Left ventricle myocardium inferior (tissue), 1 donor: ENCODE measurements at regions not wholly inside any gene's neighbourhood (a gene's known extent, or its start where the extent isn't known, plus 50 kb on each side); places are given as distances from the start of the nearest gene placed in this dataset.

Experiments used
- DNase-seq: peaks from one replicate; pipeline ENCODE4 v3.0.0-alpha.2; 2020
- H3K27ac ChIP-seq: fragments of 200-600 bp; replicated peaks from 2 replicates; pipeline ENCODE4 v1.8.0; 2021
- H3K27me3 ChIP-seq: fragments of 200-600 bp; 2 replicates; pipeline ENCODE4 v1.8.0; 2021; ENCODE audit warnings: low read depth
- H3K36me3 ChIP-seq: fragments of 200-600 bp; 2 replicates; pipeline ENCODE4 v1.8.0; 2021
- H3K4me1 ChIP-seq: fragments of 200-600 bp; 2 replicates; pipeline ENCODE4 v1.8.0; 2021
- H3K4me3 ChIP-seq: fragments of 200-600 bp; 2 replicates; pipeline ENCODE4 v1.8.0; 2021; ENCODE audit warnings: mild to moderate bottlenecking, moderate library complexity
- H3K9me3 ChIP-seq: fragments of 200-600 bp; replicated peaks from 2 replicates; pipeline ENCODE4 v1.8.0; 2021
- CTCF ChIP-seq: fragments of 200-600 bp; IDR thresholded peaks from 2 replicates; pipeline ENCODE4 v1.8.0; 2021; ENCODE audit warnings: antibody characterized with exemption, mild to moderate bottlenecking, borderline replicate concordance
- intact Hi-C: fragments of 100-400 bp; cut with micrococcal nuclease; formaldehyde crosslinking; loops from one replicate; pipeline ENCODE4 v1.11.0; 2022
- donor health status: DM: no; HTN: yes; CAD: no; lungs with severe emphysema.

- DNase-seq = no peak
- Histone ChIP-seq H3K27me3 (no peaks in the 10 kb centered on the region), H3K4me3 (no peak overlapping the region), H3K9me3 (no peaks in the 10 kb centered on the region), H3K27ac (no peak overlapping the region), H3K4me1 (no peaks in the 10 kb centered on the region), H3K36me3 (no peaks in the 10 kb centered on the region)
- no peak for TF ChIP-seq CTCF
- intact Hi-C loops = no loop called here
These were observed 183.5 kb upstream of the PARD3B start for GRCh38 chr2:204361738-204362137.

- Histone ChIP-seq H3K27ac (no peak overlapping the region), H3K4me3 (no peak overlapping the region), H3K36me3 (no peaks in the 10 kb centered on the region), H3K9me3 (no peaks in the 10 kb centered on the region), H3K27me3 (no peaks in the 10 kb centered on the region), H3K4me1 (no peaks in the 10 kb centered on the region)
- intact Hi-C loops = no loop called here
- no peak for DNase-seq
- TF ChIP-seq CTCF = no peak
These were observed 182.7 kb upstream of the PARD3B start for GRCh38 chr2:204362581-204362980.

GRCh38 chr2:204363513-204363912, 181.8 kb upstream of the PARD3B start:
- Histone ChIP-seq H3K27ac (no peak overlapping the region), H3K27me3 (no peaks in the 10 kb centered on the region), H3K4me3 (no peak overlapping the region), H3K4me1 (no peaks in the 10 kb centered on the region), H3K9me3 (no peaks in the 10 kb centered on the region), H3K36me3 (no peaks in the 10 kb centered on the region)
- TF ChIP-seq CTCF = no peak
- intact Hi-C loops = no loop called here
- no peak for DNase-seq

- Histone ChIP-seq H3K36me3 (no peaks in the 10 kb centered on the region), H3K27me3 (no peaks in the 10 kb centered on the region), H3K4me3 (no peak overlapping the region), H3K27ac (no peak overlapping the region), H3K4me1 (no peaks in the 10 kb centered on the region), H3K9me3 (no peaks in the 10 kb centered on the region)
- intact Hi-C loops = no loop called here
- no peak for TF ChIP-seq CTCF
- DNase-seq = no peak
These were observed 180.3 kb upstream of the PARD3B start for GRCh38 chr2:204364860-204365535.

- no peaks in the 10 kb centered on the region for H3K36me3 ChIP-seq
- H3K27ac ChIP-seq = no peak overlapping the region
- no peaks in the 10 kb centered on the region for H3K4me1 ChIP-seq
- TF ChIP-seq CTCF = no peak
- DNase-seq = no peak
- no peaks in the 10 kb centered on the region for H3K9me3 ChIP-seq
- H3K27me3 ChIP-seq = no peaks in the 10 kb centered on the region
- intact Hi-C loops = no loop called here
- no peak overlapping the region for H3K4me3 ChIP-seq
These were observed 179.5 kb upstream of the PARD3B start for GRCh38 chr2:204365811-204366210.
